Peyer's patch (tissue), 4 donors: ENCODE measurements at regions not wholly inside any gene's neighbourhood (a gene's known extent, or its start where the extent isn't known, plus 50 kb on each side); places are given as distances from the start of the nearest gene placed in this dataset.

Source experiments
- CTCF ChIP-seq, 6 experiments: fragments of 450-650 bp in 4 of 6; fragments of 200-600 bp in 2 of 6; sonication (generic) in 1 of 6; IDR thresholded peaks; one replicate each; pipeline ENCODE4 v1.5.1; 2017 to 2019; ENCODE audit warnings: antibody characterized with exemption in 6 of 6, mild to moderate bottlenecking in 3 of 6, moderate library complexity in 1 of 6
- POLR2A ChIP-seq, 2 donors: fragments of 450-650 bp; IDR thresholded peaks; one replicate each; pipeline ENCODE4 v1.5.1; 2017; ENCODE audit warnings: antibody characterized with exemption in 2 of 2, mild to moderate bottlenecking in 2 of 2, moderate library complexity in 2 of 2

DNA sequence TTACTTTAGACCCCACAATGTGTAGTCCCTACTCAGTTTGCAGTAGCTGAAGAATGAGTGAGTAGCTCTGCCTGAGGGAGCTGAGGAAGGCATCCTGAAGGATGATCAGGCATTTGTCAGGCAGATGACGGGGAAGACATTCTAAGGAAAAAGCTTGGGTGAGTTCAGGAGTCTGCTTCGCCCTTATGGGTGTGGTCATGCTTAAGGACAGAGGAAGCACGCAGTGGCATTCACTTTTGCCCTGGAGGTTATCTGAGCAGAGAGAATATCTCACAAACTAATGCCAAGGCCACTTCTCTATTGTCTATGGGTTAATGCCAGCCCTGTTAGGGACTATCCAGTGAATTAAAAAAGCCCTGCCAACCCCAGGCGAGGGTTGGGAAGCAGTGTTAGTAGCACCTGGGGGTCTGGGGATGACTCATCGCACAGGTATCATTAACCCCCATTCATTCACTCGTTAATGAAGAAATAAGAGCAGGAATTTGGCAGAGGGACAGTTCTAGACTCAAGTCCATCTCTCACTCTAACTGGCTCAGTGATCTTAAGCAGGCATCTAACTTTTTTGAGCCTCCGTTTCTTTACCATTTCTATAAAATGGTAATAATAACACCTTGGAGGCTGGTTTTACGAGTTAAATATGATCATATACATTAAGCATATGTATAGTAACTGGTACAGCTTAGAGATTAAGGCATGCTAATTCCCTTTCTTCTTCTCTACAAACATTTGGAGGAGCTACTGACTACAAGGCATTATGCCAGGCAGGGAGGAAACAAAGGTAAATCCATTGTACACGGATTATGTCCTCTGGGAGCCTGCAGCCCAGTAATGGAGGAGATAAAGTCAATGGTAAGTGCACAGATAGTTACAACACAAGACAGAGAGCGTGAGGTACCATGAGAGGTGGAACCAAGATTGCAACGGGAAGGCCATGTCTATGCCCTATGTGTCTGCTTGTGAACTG is 93.2 kb upstream of the AKIRIN2 start:
- TF ChIP-seq CTCF (IDR thresholded peaks at IDR 0.05) = no peak
- peak in 1 of 2 donors; percentile 11 for TF ChIP-seq POLR2A (IDR thresholded peaks at IDR 0.05)
